ENCODE measurements at regions not wholly inside any gene's neighbourhood (a gene's known extent, or its start where the extent isn't known, plus 50 kb on each side); places are given as distances from the start of the nearest gene placed in this dataset.

- Histone ChIP-seq H3K27ac (ENCODE audit: insufficient read depth in 1 of 2, low read depth in 1 of 2, low read length in 2 of 2, poor library complexity in 1 of 2, severe bottlenecking in 2 of 2) (no peak overlapping the region), H3K4me1 (ENCODE audit: control extremely low read depth in 1 of 4, control insufficient read depth in 4 of 4, insufficient read depth in 4 of 4, low read length in 3 of 4) (no peaks in the 10 kb centered on the region), H3K27me3 (replicated peaks in 2 of 5; ENCODE audit: control insufficient read depth in 4 of 5, insufficient read depth in 5 of 5, low read length in 4 of 5) (peaks cover 0 to 5% (median 0%) of the 10 kb centered on the region in 5 experiments), H3K9me3 (ENCODE audit: control extremely low read depth in 1 of 5, control insufficient read depth in 4 of 5, insufficient read depth in 2 of 5, low read depth in 1 of 5, low read length in 4 of 5) (no peaks in the 10 kb centered on the region), H3K4me3 (ENCODE audit: control insufficient read depth in 1 of 7, extremely low read depth in 1 of 7, insufficient read depth in 4 of 7, low read depth in 2 of 7, low read length in 6 of 7) (no peak overlapping the region), H3K36me3 (ENCODE audit: control insufficient read depth in 4 of 4, insufficient read depth in 4 of 4, low read length in 3 of 4) (no peaks in the 10 kb centered on the region)
- CTCF ChIA-PET, result no interaction called here
- POLR2A ChIA-PET, result interaction anchor here (0.5 kb wide), 1 partner anchor 508 kb away, joined by 3 read pairs; no protein-coding TSS in a partner anchor
- 100% methylated on average over 5 of the region's 5 CpGs for WGBS (ENCODE audit: insufficient coverage)
- no peak for DNase-seq
These were observed 80.7 kb downstream of the DRD1 start for GRCh38 chr5:175363300-175363699.

- ChIA-PET POLR2A (no interaction called here), CTCF (no interaction called here)
- DNase-seq, result no peak
- H3K4me3 ChIP-seq (ENCODE audit: control insufficient read depth in 1 of 7, extremely low read depth in 1 of 7, insufficient read depth in 4 of 7, low read depth in 2 of 7, low read length in 6 of 7), result no peak overlapping the region
- H3K4me1 ChIP-seq (ENCODE audit: control extremely low read depth in 1 of 4, control insufficient read depth in 4 of 4, insufficient read depth in 4 of 4, low read length in 3 of 4), result no peaks in the 10 kb centered on the region
- 100% methylated on average over 1 of the region's 1 CpG for WGBS (ENCODE audit: insufficient coverage)
- no peak overlapping the region for H3K27ac ChIP-seq (ENCODE audit: insufficient read depth in 1 of 2, low read depth in 1 of 2, low read length in 2 of 2, poor library complexity in 1 of 2, severe bottlenecking in 2 of 2)
- H3K27me3 ChIP-seq (replicated peaks in 2 of 5; ENCODE audit: control insufficient read depth in 4 of 5, insufficient read depth in 5 of 5, low read length in 4 of 5), result peaks cover 0 to 21% (median 4%) of the 10 kb centered on the region in 5 experiments
- no peaks in the 10 kb centered on the region for H3K9me3 ChIP-seq (ENCODE audit: control extremely low read depth in 1 of 5, control insufficient read depth in 4 of 5, insufficient read depth in 2 of 5, low read depth in 1 of 5, low read length in 4 of 5)
- no peaks in the 10 kb centered on the region for H3K36me3 ChIP-seq (ENCODE audit: control insufficient read depth in 4 of 4, insufficient read depth in 4 of 4, low read length in 3 of 4)
These were observed 86.0 kb downstream of the DRD1 start for GRCh38 chr5:175357995-175358394.

- 86% methylated on average over 5 of the region's 10 CpGs for WGBS (ENCODE audit: insufficient coverage)
- no peaks in the 10 kb centered on the region for H3K4me1 ChIP-seq (ENCODE audit: control extremely low read depth in 1 of 4, control insufficient read depth in 4 of 4, insufficient read depth in 4 of 4, low read length in 3 of 4)
- H3K36me3 ChIP-seq (ENCODE audit: control insufficient read depth in 4 of 4, insufficient read depth in 4 of 4, low read length in 3 of 4), result no peaks in the 10 kb centered on the region
- no peak for DNase-seq
- ChIA-PET CTCF (no interaction called here), POLR2A (no interaction called here)
- no peaks in the 10 kb centered on the region for H3K9me3 ChIP-seq (ENCODE audit: control extremely low read depth in 1 of 5, control insufficient read depth in 4 of 5, insufficient read depth in 2 of 5, low read depth in 1 of 5, low read length in 4 of 5)
- no peak overlapping the region for H3K27ac ChIP-seq (ENCODE audit: insufficient read depth in 1 of 2, low read depth in 1 of 2, low read length in 2 of 2, poor library complexity in 1 of 2, severe bottlenecking in 2 of 2)
- peaks cover 0 to 24% (median 4%) of the 10 kb centered on the region in 5 experiments for H3K27me3 ChIP-seq (replicated peaks in 2 of 5; ENCODE audit: control insufficient read depth in 4 of 5, insufficient read depth in 5 of 5, low read length in 4 of 5)
- H3K4me3 ChIP-seq (ENCODE audit: control insufficient read depth in 1 of 7, extremely low read depth in 1 of 7, insufficient read depth in 4 of 7, low read depth in 2 of 7, low read length in 6 of 7), result no peak overlapping the region
These were observed 87.6 kb downstream of the DRD1 start for GRCh38 chr5:175356428-175356827.

GRCh38 chr5:175354964-175355363 lies 89.0 kb downstream of the DRD1 start:
- ChIA-PET POLR2A (no interaction called here), CTCF (interaction anchor here (0.6 kb wide), 1 partner anchor 28 kb away, joined by 3 read pairs; no protein-coding TSS in a partner anchor)
- Histone ChIP-seq H3K27me3 (replicated peaks in 2 of 5; ENCODE audit: control insufficient read depth in 4 of 5, insufficient read depth in 5 of 5, low read length in 4 of 5) (peaks cover 0 to 21% (median 4%) of the 10 kb centered on the region in 5 experiments), H3K9me3 (ENCODE audit: control extremely low read depth in 1 of 5, control insufficient read depth in 4 of 5, insufficient read depth in 2 of 5, low read depth in 1 of 5, low read length in 4 of 5) (no peaks in the 10 kb centered on the region), H3K4me3 (ENCODE audit: control insufficient read depth in 1 of 7, extremely low read depth in 1 of 7, insufficient read depth in 4 of 7, low read depth in 2 of 7, low read length in 6 of 7) (no peak overlapping the region), H3K4me1 (ENCODE audit: control extremely low read depth in 1 of 4, control insufficient read depth in 4 of 4, insufficient read depth in 4 of 4, low read length in 3 of 4) (no peaks in the 10 kb centered on the region), H3K27ac (ENCODE audit: insufficient read depth in 1 of 2, low read depth in 1 of 2, low read length in 2 of 2, poor library complexity in 1 of 2, severe bottlenecking in 2 of 2) (no peak overlapping the region), H3K36me3 (ENCODE audit: control insufficient read depth in 4 of 4, insufficient read depth in 4 of 4, low read length in 3 of 4) (no peaks in the 10 kb centered on the region)
- no peak for DNase-seq
- WGBS (ENCODE audit: insufficient coverage), result 60% methylated on average over 2 of the region's 8 CpGs

DNA sequence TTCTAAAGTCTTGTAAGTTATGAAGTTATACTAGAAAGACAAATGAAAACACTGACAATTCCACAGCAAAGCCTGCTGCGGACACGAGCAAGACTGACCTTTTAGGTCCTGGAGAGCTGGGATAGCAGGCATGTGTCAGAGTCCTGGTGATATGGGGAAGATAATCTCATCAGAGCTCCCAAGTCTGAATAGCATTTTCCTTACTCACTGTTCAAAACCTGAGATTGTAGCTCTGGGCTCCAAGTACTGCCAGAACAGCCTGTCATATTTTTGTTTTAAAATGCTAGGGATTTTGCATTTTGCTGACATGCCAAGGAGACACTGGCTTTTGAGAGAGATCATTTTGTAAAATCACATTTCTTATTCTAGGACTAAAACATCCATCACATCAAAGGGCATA lies 90.1 kb downstream of the DRD1 start:
- Histone ChIP-seq H3K4me1 (ENCODE audit: control extremely low read depth in 1 of 4, control insufficient read depth in 4 of 4, insufficient read depth in 4 of 4, low read length in 3 of 4) (no peaks in the 10 kb centered on the region), H3K4me3 (ENCODE audit: control insufficient read depth in 1 of 7, extremely low read depth in 1 of 7, insufficient read depth in 4 of 7, low read depth in 2 of 7, low read length in 6 of 7) (no peak overlapping the region), H3K27me3 (replicated peaks in 2 of 5; ENCODE audit: control insufficient read depth in 4 of 5, insufficient read depth in 5 of 5, low read length in 4 of 5) (peaks cover 0 to 21% (median 4%) of the 10 kb centered on the region in 5 experiments), H3K9me3 (ENCODE audit: control extremely low read depth in 1 of 5, control insufficient read depth in 4 of 5, insufficient read depth in 2 of 5, low read depth in 1 of 5, low read length in 4 of 5) (no peaks in the 10 kb centered on the region), H3K36me3 (ENCODE audit: control insufficient read depth in 4 of 4, insufficient read depth in 4 of 4, low read length in 3 of 4) (no peaks in the 10 kb centered on the region), H3K27ac (ENCODE audit: insufficient read depth in 1 of 2, low read depth in 1 of 2, low read length in 2 of 2, poor library complexity in 1 of 2, severe bottlenecking in 2 of 2) (no peak overlapping the region)
- POLR2A ChIA-PET, result no interaction called here
- WGBS (ENCODE audit: insufficient coverage), result 100% methylated on average over 2 of the region's 2 CpGs
- CTCF ChIA-PET, result no interaction called here
- no peak for DNase-seq

DNA sequence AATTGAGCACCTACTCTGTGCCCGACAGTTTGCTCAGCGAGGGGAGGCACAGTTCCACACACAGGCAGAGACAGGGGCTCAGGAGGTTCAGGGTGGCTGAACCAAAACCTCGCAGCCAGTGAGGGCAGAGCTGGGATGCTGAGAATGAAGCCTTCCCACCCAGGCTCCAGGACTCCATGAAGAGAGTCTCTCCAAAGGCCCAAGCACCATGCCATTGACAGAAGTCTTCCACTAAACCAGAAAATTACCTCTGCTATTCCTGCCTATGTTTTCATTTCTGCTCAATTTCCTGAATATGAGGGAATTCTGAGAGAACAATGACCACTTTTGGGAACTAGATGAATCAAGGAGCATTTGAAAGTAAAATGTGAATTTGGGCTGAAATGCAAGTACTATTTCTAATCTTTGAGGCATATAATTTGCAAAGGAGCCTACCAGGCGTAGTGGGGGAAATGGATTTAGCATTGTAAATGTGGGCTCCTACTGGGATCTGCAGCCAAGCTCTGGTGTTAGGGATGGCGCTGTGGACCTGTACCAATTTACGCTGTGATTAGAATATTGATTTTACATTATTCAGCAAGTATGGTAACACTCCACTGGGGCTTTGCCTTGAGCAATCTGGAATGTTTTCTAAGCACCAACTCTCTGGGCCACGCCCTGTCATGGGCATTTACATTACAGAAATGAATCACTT lies 91.9 kb downstream of the DRD1 start:
- no peak overlapping the region for H3K4me3 ChIP-seq (ENCODE audit: control insufficient read depth in 1 of 7, extremely low read depth in 1 of 7, insufficient read depth in 4 of 7, low read depth in 2 of 7, low read length in 6 of 7)
- 89% methylated on average over 6 of the region's 7 CpGs for WGBS (ENCODE audit: insufficient coverage)
- POLR2A ChIA-PET, result interaction anchor here (0.6 kb wide), 1 partner anchor 711 kb away, joined by 3 read pairs; no protein-coding TSS in a partner anchor
- no peak for DNase-seq
- H3K4me1 ChIP-seq (ENCODE audit: control extremely low read depth in 1 of 4, control insufficient read depth in 4 of 4, insufficient read depth in 4 of 4, low read length in 3 of 4), result no peaks in the 10 kb centered on the region
- no peaks in the 10 kb centered on the region for H3K36me3 ChIP-seq (ENCODE audit: control insufficient read depth in 4 of 4, insufficient read depth in 4 of 4, low read length in 3 of 4)
- peaks cover 0 to 15% (median 3%) of the 10 kb centered on the region in 5 experiments for H3K27me3 ChIP-seq (replicated peaks in 2 of 5; ENCODE audit: control insufficient read depth in 4 of 5, insufficient read depth in 5 of 5, low read length in 4 of 5)
- H3K27ac ChIP-seq (ENCODE audit: insufficient read depth in 1 of 2, low read depth in 1 of 2, low read length in 2 of 2, poor library complexity in 1 of 2, severe bottlenecking in 2 of 2), result no peak overlapping the region
- CTCF ChIA-PET, result no interaction called here
- no peaks in the 10 kb centered on the region for H3K9me3 ChIP-seq (ENCODE audit: control extremely low read depth in 1 of 5, control insufficient read depth in 4 of 5, insufficient read depth in 2 of 5, low read depth in 1 of 5, low read length in 4 of 5)

DNA sequence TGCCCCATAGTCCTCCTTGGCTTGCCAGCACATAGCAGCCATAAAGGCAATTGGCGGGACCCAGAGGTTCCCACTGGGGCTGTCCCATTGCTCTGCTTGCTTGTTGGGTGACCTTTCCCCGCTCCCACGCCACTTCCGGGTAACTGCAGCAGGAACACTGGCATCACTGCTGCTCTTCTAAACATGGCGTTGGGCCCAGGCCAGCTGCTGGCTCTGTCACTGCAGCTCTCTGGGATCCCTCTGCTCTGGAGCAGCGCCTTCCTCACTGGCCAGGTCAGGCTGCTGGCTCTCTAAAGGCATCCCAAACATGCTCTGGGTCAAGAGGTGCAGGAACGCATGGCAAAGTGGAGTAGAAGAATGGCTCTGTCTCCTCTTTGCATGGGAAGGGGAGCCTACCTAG lies 92.9 kb downstream of the DRD1 start:
- no peaks in the 10 kb centered on the region for H3K36me3 ChIP-seq (ENCODE audit: control insufficient read depth in 4 of 4, insufficient read depth in 4 of 4, low read length in 3 of 4)
- DNase-seq, result no peak
- H3K27ac ChIP-seq (ENCODE audit: insufficient read depth in 1 of 2, low read depth in 1 of 2, low read length in 2 of 2, poor library complexity in 1 of 2, severe bottlenecking in 2 of 2), result no peak overlapping the region
- peaks cover 0 to 14% (median 3%) of the 10 kb centered on the region in 5 experiments for H3K27me3 ChIP-seq (replicated peaks in 2 of 5; ENCODE audit: control insufficient read depth in 4 of 5, insufficient read depth in 5 of 5, low read length in 4 of 5)
- ChIA-PET CTCF (no interaction called here), POLR2A (interaction anchor here (0.7 kb wide), 1 partner anchor 202 kb away, joined by 5 read pairs; no protein-coding TSS in a partner anchor)
- no peak overlapping the region for H3K4me3 ChIP-seq (ENCODE audit: control insufficient read depth in 1 of 7, extremely low read depth in 1 of 7, insufficient read depth in 4 of 7, low read depth in 2 of 7, low read length in 6 of 7)
- H3K9me3 ChIP-seq (ENCODE audit: control extremely low read depth in 1 of 5, control insufficient read depth in 4 of 5, insufficient read depth in 2 of 5, low read depth in 1 of 5, low read length in 4 of 5), result no peaks in the 10 kb centered on the region
- WGBS (ENCODE audit: insufficient coverage), result 84% methylated on average over 6 of the region's 7 CpGs
- no peaks in the 10 kb centered on the region for H3K4me1 ChIP-seq (ENCODE audit: control extremely low read depth in 1 of 4, control insufficient read depth in 4 of 4, insufficient read depth in 4 of 4, low read length in 3 of 4)
